Vagina (tissue), 2 donors: ENCODE measurements at regions not wholly inside any gene's neighbourhood (a gene's known extent, or its start where the extent isn't known, plus 50 kb on each side); places are given as distances from the start of the nearest gene placed in this dataset.

Experiments used
- DNase-seq, 2 donors: peaks; one replicate each; pipeline ENCODE4 v3.0.0-alpha.2; 2017; ENCODE audit errors: extremely low spot score in 2 of 2
- H3K27ac ChIP-seq: fragments of 200-600 bp; sonication (generic); one replicate; pipeline ENCODE4 v1.5.1; 2019
- H3K27me3 ChIP-seq: fragments of 200-600 bp; sonication (generic); one replicate; pipeline ENCODE4 v1.5.1; 2019
- H3K36me3 ChIP-seq, 2 donors: fragments of 200-600 bp; sonication (generic); one replicate each; pipeline ENCODE4 v1.5.1; 2017 to 2019
- H3K4me1 ChIP-seq: fragments of 200-600 bp; sonication (generic); one replicate; pipeline ENCODE4 v1.5.1; 2019
- H3K4me3 ChIP-seq, 2 donors: fragments of 200-600 bp; sonication (generic); 1 replicate in 1 of 2; 2 replicates in 1 of 2; pipeline ENCODE4 v1.5.1; 2016 to 2019
- H3K9me3 ChIP-seq: fragments of 200-600 bp; sonication (generic); one replicate; pipeline ENCODE4 v1.5.1; 2019
- POLR2A ChIP-seq, 2 donors: fragments of 450-650 bp; IDR thresholded peaks; one replicate each; pipeline ENCODE4 v1.6.1; 2017; ENCODE audit warnings: antibody characterized with exemption in 2 of 2, mild to moderate bottlenecking in 2 of 2, moderate library complexity in 2 of 2
- POLR2AphosphoS5 ChIP-seq, 2 donors: sonication (generic); formaldehyde crosslinking; IDR thresholded peaks; one replicate each; pipeline ENCODE4 v1.9.0; 2017; ENCODE audit warnings: antibody characterized with exemption in 2 of 2, mild to moderate bottlenecking in 2 of 2, low read depth in 1 of 2; ENCODE audit not compliant: insufficient read depth in 1 of 2
- intact Hi-C: fragments of 100-400 bp; cut with DNase I; formaldehyde crosslinking; loops from one replicate; pipeline ENCODE4 v1.15.1; 2023
- TF ChIP-seq, protein P1 (sequence below), 3 experiments: fragments of 450-650 bp in 2 of 3; fragments of 200-600 bp in 1 of 3; sonication (generic) in 1 of 3; IDR thresholded peaks; one replicate each; pipeline ENCODE4 v1.5.1; 2017 to 2019; ENCODE audit warnings: antibody characterized with exemption in 3 of 3, mild to moderate bottlenecking in 2 of 3, moderate library complexity in 2 of 3

DNA sequence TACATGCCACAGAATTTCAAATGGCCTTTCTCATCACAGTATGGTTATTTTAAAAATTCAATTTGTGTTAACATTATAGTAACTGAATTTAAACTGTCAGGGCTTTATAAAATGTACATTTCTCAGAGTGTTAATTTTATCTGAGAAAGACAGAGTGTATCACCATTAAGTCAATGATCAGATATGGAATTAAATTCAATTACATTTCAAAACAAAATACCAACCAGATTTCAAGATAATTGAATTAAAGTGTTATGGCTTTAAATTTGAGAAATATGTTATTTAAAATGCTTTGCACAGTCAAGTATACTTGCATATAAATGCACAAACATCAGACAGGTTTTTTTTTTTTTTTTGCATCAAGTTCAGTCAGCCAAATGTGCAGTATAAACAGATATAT is 1574.4 kb downstream of the BRINP3 start:
- H3K9me3 ChIP-seq: no peaks in the 10 kb centered on the region
- no peak for DNase-seq
- intact Hi-C loops: no loop called here

DNA sequence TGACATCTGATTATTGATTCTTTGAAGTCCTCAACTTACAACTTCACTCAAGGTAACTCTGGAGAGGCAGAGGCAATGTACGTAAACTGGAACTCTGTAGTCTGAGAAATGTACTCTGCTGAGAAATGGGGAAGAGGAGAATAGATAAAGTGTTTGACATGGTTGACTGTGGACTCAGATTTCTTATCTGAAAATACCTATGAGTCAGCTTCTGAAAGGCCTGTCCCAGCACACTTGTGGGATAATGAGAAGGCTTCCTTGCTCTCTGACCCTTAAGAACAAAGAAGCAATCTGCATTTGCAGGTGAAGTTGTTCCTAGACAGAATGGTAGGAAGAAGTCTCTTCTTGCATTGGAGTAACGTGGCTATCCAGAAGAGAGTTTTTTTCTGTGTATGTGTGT is 1573.5 kb downstream of the BRINP3 start:
- intact Hi-C loops: no loop called here

More for the DNA sequence above, 1574.4 kb downstream of the BRINP3 start:
- H3K4me3 ChIP-seq: no peak overlapping the region
- H3K27me3 ChIP-seq: no peaks in the 10 kb centered on the region
- no peaks in the 10 kb centered on the region for H3K4me1 ChIP-seq
- H3K36me3 ChIP-seq: no peaks in the 10 kb centered on the region
- TF ChIP-seq POLR2AphosphoS5 (IDR thresholded peaks at IDR 0.05; ENCODE audit: insufficient read depth in 1 of 2, low read depth in 1 of 2) (no peak), POLR2A (IDR thresholded peaks at IDR 0.05) (no peak)
- TF ChIP-seq, protein P1, sequence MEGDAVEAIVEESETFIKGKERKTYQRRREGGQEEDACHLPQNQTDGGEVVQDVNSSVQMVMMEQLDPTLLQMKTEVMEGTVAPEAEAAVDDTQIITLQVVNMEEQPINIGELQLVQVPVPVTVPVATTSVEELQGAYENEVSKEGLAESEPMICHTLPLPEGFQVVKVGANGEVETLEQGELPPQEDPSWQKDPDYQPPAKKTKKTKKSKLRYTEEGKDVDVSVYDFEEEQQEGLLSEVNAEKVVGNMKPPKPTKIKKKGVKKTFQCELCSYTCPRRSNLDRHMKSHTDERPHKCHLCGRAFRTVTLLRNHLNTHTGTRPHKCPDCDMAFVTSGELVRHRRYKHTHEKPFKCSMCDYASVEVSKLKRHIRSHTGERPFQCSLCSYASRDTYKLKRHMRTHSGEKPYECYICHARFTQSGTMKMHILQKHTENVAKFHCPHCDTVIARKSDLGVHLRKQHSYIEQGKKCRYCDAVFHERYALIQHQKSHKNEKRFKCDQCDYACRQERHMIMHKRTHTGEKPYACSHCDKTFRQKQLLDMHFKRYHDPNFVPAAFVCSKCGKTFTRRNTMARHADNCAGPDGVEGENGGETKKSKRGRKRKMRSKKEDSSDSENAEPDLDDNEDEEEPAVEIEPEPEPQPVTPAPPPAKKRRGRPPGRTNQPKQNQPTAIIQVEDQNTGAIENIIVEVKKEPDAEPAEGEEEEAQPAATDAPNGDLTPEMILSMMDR (IDR thresholded peaks at IDR 0.05): no peak
- no peak overlapping the region for H3K27ac ChIP-seq

DNA sequence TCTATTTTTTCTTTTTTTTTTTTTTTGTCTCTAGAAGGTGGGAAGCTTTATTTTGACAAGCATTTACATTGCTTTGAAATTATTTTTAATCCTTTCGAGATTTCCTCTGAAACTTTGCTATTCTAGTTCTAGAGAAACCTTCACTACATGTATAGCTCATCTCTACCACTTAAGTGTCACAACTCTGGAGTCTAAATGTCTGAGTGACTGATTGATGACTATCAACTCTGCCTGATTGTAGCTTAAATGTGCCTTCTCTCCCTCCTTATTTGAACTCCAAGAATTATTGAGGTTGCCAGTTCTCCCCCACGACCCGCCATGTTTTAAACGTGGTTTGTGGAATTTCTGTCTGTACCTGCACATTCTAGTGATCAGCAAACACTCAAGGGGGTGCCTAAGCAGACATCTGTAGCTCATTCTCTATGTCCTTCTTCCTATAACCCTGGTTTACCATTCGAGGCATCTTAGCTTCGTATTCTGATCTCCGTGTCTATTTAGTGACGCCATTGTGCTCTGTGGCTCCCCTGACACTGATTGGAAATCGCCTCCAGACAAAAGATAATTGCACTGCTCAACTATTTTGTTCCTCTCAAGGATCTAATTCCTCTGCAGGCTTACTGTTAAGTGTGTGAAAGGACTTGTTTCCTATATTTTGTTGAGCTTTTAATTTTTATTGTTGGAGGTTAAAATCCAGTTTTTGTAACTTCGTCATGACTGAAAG is 1570.6 kb downstream of the BRINP3 start:
- no peak for DNase-seq
- Histone ChIP-seq H3K4me3 (no peak overlapping the region), H3K4me1 (no peaks in the 10 kb centered on the region), H3K27me3 (no peaks in the 10 kb centered on the region), H3K27ac (no peak overlapping the region), H3K36me3 (no peaks in the 10 kb centered on the region), H3K9me3 (no peaks in the 10 kb centered on the region)
- TF ChIP-seq, protein P1 (IDR thresholded peaks at IDR 0.05): no peak
- TF ChIP-seq POLR2AphosphoS5 (IDR thresholded peaks at IDR 0.05; ENCODE audit: insufficient read depth in 1 of 2, low read depth in 1 of 2) (no peak), POLR2A (IDR thresholded peaks at IDR 0.05) (no peak)
- intact Hi-C loops: no loop called here

More for the DNA sequence above, 1573.5 kb downstream of the BRINP3 start:
- Histone ChIP-seq H3K27me3 (no peaks in the 10 kb centered on the region), H3K27ac (no peak overlapping the region), H3K4me3 (no peak overlapping the region), H3K36me3 (no peaks in the 10 kb centered on the region), H3K4me1 (no peaks in the 10 kb centered on the region), H3K9me3 (no peaks in the 10 kb centered on the region)
- no peak for DNase-seq
- no peak for TF ChIP-seq POLR2AphosphoS5 (IDR thresholded peaks at IDR 0.05; ENCODE audit: insufficient read depth in 1 of 2, low read depth in 1 of 2)
- no peak for TF ChIP-seq POLR2A (IDR thresholded peaks at IDR 0.05)
- TF ChIP-seq, protein P1 (IDR thresholded peaks at IDR 0.05): no peak

DNA sequence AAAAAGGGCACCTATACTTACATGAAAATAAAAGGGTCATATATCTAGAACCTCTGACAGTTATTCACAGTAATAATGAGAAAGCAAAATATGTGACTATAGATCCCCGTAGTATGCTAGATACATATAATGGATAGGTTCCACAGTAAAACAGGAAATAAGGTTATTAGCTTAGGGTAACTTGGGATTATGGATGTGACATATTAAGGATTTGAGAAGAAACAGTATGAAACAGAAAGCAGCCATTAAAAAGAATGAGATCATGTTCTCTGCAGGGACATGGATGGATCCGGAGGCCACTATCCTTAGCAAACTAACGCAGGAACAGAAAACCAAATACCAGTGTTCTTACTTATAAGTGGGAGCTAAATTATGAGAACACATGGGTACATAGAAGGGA is 1547.3 kb downstream of the BRINP3 start:
- Histone ChIP-seq H3K9me3 (no peaks in the 10 kb centered on the region), H3K27ac (no peak overlapping the region), H3K27me3 (no peaks in the 10 kb centered on the region), H3K4me3 (no peak overlapping the region), H3K36me3 (no peaks in the 10 kb centered on the region), H3K4me1 (no peaks in the 10 kb centered on the region)
- no peak for TF ChIP-seq POLR2AphosphoS5 (IDR thresholded peaks at IDR 0.05; ENCODE audit: insufficient read depth in 1 of 2, low read depth in 1 of 2)
- TF ChIP-seq, protein P1 (IDR thresholded peaks at IDR 0.05): no peak
- TF ChIP-seq POLR2A (IDR thresholded peaks at IDR 0.05): no peak
- intact Hi-C loops: no loop called here
- DNase-seq: no peak

DNA sequence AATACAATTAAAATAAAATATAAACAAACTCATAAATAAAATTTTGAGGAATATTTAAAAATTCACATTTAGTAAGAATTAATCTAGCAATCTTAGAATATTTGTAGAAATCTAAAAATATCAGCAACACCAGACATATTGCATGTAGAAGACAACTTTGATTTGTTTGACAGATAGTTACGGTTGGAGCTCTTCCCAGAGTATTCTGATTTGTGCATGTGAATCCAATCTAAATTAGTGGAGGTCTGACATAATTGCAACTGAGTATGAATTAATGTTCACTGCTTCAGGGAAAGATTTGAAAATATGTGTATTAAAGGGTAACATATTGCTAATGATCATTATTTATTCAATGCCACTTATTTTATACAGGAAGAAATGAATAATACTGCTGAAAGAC is 1546.2 kb downstream of the BRINP3 start:
- H3K4me1 ChIP-seq: no peaks in the 10 kb centered on the region
- intact Hi-C loops: no loop called here
- no peak overlapping the region for H3K4me3 ChIP-seq
- H3K27me3 ChIP-seq: no peaks in the 10 kb centered on the region
- TF ChIP-seq, protein P1 (IDR thresholded peaks at IDR 0.05): no peak
- no peak for DNase-seq
- no peaks in the 10 kb centered on the region for H3K36me3 ChIP-seq
- no peak overlapping the region for H3K27ac ChIP-seq
- no peaks in the 10 kb centered on the region for H3K9me3 ChIP-seq
